RWPE2 (cell line): ENCODE measurements at regions not wholly inside any gene's neighbourhood (a gene's known extent, or its start where the extent isn't known, plus 50 kb on each side); places are given as distances from the start of the nearest gene placed in this dataset.
A peak's percentile ranks its signal among the peaks of the same experiment; 100 is the strongest.

Experiments
- ATAC-seq: fragments of 200-7000 bp; cut with Tn5 transposase; 3 replicates; pipeline ENCODE4 v1.9.1; 2021; ENCODE audit warnings: low read depth
- DNase-seq: peaks from one replicate; pipeline ENCODE4 v3.0.0-alpha.2; 2020; ENCODE audit warnings: low spot score
- H3K27ac ChIP-seq: fragments of 450-650 bp; 2 replicates; pipeline ENCODE4 v1.5.1; 2017; ENCODE audit warnings: mild to moderate bottlenecking; ENCODE audit not compliant: poor library complexity, severe bottlenecking
- H3K27me3 ChIP-seq: fragments of 250-450 bp; sonication (Bioruptor Pico); 2 replicates; pipeline ENCODE4 v1.5.1; 2021; ENCODE audit warnings: mild to moderate bottlenecking, moderate library complexity; ENCODE audit not compliant: insufficient read depth, poor library complexity, severe bottlenecking
- H3K36me3 ChIP-seq: fragments of 250-450 bp; sonication (Bioruptor Pico); 2 replicates; pipeline ENCODE4 v1.5.1; 2020; ENCODE audit warnings: low read depth, mild to moderate bottlenecking, moderate library complexity
- H3K4me1 ChIP-seq: fragments of 250-450 bp; sonication (Bioruptor Pico); 2 replicates; pipeline ENCODE4 v1.5.1; 2021; ENCODE audit warnings: mild to moderate bottlenecking, moderate library complexity; ENCODE audit not compliant: insufficient read depth, poor library complexity, severe bottlenecking
- H3K4me3 ChIP-seq: fragments of 250-450 bp; sonication (Bioruptor Pico); 2 replicates; pipeline ENCODE4 v1.5.1; 2021; ENCODE audit warnings: mild to moderate bottlenecking, moderate library complexity; ENCODE audit not compliant: severe bottlenecking
- H3K9me3 ChIP-seq: fragments of 250-450 bp; sonication (Bioruptor Pico); 2 replicates; pipeline ENCODE4 v1.5.1; 2021; ENCODE audit warnings: mild to moderate bottlenecking, moderate library complexity; ENCODE audit not compliant: severe bottlenecking
- TF ChIP-seq, protein P1 (sequence below): fragments of 450-650 bp; IDR thresholded peaks from one replicate; pipeline ENCODE4 v1.5.1; 2017; ENCODE audit warnings: mild to moderate bottlenecking, moderate library complexity; ENCODE audit not compliant: poor library complexity, severe bottlenecking

- Histone ChIP-seq H3K4me1 (no peaks in the 10 kb centered on the region), H3K27ac (no peak overlapping the region), H3K27me3 (no peaks in the 10 kb centered on the region), H3K36me3 (no peaks in the 10 kb centered on the region), H3K4me3 (no peak overlapping the region), H3K9me3 (no peaks in the 10 kb centered on the region)
- no peak for ATAC-seq
- DNase-seq = no peak
- TF ChIP-seq, protein P1, sequence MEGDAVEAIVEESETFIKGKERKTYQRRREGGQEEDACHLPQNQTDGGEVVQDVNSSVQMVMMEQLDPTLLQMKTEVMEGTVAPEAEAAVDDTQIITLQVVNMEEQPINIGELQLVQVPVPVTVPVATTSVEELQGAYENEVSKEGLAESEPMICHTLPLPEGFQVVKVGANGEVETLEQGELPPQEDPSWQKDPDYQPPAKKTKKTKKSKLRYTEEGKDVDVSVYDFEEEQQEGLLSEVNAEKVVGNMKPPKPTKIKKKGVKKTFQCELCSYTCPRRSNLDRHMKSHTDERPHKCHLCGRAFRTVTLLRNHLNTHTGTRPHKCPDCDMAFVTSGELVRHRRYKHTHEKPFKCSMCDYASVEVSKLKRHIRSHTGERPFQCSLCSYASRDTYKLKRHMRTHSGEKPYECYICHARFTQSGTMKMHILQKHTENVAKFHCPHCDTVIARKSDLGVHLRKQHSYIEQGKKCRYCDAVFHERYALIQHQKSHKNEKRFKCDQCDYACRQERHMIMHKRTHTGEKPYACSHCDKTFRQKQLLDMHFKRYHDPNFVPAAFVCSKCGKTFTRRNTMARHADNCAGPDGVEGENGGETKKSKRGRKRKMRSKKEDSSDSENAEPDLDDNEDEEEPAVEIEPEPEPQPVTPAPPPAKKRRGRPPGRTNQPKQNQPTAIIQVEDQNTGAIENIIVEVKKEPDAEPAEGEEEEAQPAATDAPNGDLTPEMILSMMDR = no peak
Observed at GRCh38 chr5:98157368-98157767, 616.1 kb upstream of the RGMB start.

- no peak overlapping the region for H3K27ac ChIP-seq
- TF ChIP-seq, protein P1 = no peak
- ATAC-seq = no peak
- H3K9me3 ChIP-seq = no peaks in the 10 kb centered on the region
- H3K4me3 ChIP-seq = no peak overlapping the region
- H3K27me3 ChIP-seq = no peaks in the 10 kb centered on the region
- no peak for DNase-seq
- no peaks in the 10 kb centered on the region for H3K36me3 ChIP-seq
- no peaks in the 10 kb centered on the region for H3K4me1 ChIP-seq
Observed at GRCh38 chr5:98158440-98158839, 615.0 kb upstream of the RGMB start.

GRCh38 chr5:98163796-98164493, 609.5 kb upstream of the RGMB start:
- DNase-seq (no peak), ATAC-seq (no peak)
- TF ChIP-seq, protein P1 = no peak
- no peak overlapping the region for H3K27ac ChIP-seq
- no peaks in the 10 kb centered on the region for H3K9me3 ChIP-seq
- no peaks in the 10 kb centered on the region for H3K4me1 ChIP-seq
- H3K27me3 ChIP-seq = no peaks in the 10 kb centered on the region
- H3K36me3 ChIP-seq = no peaks in the 10 kb centered on the region
- no peak overlapping the region for H3K4me3 ChIP-seq

DNA sequence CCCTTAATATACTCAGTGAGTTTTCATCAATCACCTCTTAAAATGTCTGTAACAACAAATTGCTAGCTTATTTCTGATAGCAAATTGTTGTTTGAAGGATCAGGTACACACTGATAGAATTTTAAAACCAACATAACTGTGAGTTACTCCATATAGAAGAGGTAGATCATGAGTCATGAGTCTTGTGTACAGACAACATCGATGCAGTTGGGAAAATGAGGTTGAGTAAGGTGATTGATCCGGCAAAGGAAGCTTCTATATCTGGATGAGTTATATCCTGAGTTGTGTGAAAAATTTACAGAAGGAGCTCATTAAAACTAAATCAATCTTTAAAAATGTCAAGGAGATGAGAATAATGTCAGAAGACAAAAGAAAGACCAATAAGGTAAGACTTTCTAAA, 604.6 kb upstream of the RGMB start:
- TF ChIP-seq, protein P1 = no peak
- H3K4me3 ChIP-seq = no peak overlapping the region
- H3K9me3 ChIP-seq = no peaks in the 10 kb centered on the region
- H3K27me3 ChIP-seq = no peaks in the 10 kb centered on the region
- H3K27ac ChIP-seq = no peak overlapping the region
- no peak for DNase-seq
- peak; percentile 58; the same call in 2 of the 3 replicates for ATAC-seq
- no peaks in the 10 kb centered on the region for H3K36me3 ChIP-seq
- H3K4me1 ChIP-seq = no peaks in the 10 kb centered on the region

GRCh38 chr5:98170994-98171393, 602.5 kb upstream of the RGMB start:
- no peaks in the 10 kb centered on the region for H3K27me3 ChIP-seq
- no peaks in the 10 kb centered on the region for H3K9me3 ChIP-seq
- TF ChIP-seq, protein P1 = no peak
- DNase-seq (no peak), ATAC-seq (no peak)
- H3K4me1 ChIP-seq = no peaks in the 10 kb centered on the region
- H3K36me3 ChIP-seq = no peaks in the 10 kb centered on the region
- H3K27ac ChIP-seq = no peak overlapping the region
- H3K4me3 ChIP-seq = no peak overlapping the region
